COR-L47 (cell line): ENCODE measurements at regions not wholly inside any gene's neighbourhood (a gene's known extent, or its start where the extent isn't known, plus 50 kb on each side); places are given as distances from the start of the nearest gene placed in this dataset.
"Not testable (repeated sequence)": the region's sequence is repeated elsewhere in the genome, so short reads cannot be mapped to it uniquely, and the experiment has no call there.

Experiments used
- DNase-seq: peaks from one replicate; lab custom pipeline; 2025; lab: John Stamatoyannopoulos, UW

GRCh38 chr15:94844538-94845389 lies 613.4 kb downstream of the MCTP2 start:
- peak; percentile 49 for DNase-seq

- DNase-seq, result no peak
Measured at GRCh38 chr15:94845390-94845716, 614.0 kb downstream of the MCTP2 start.

GRCh38 chr15:94847325-94847724 lies 616.0 kb downstream of the MCTP2 start:
- DNase-seq, result no peak

- no peak for DNase-seq
Measured at GRCh38 chr15:94848054-94848453, 616.7 kb downstream of the MCTP2 start.

- DNase-seq, result no peak
Measured at GRCh38 chr15:94855018-94855408, 623.7 kb downstream of the MCTP2 start.

- DNase-seq, result no peak
Measured at GRCh38 chr15:94855409-94856266, 624.3 kb downstream of the MCTP2 start.

GRCh38 chr15:94856267-94856854 lies 625.0 kb downstream of the MCTP2 start:
- no peak for DNase-seq

GRCh38 chr15:94857466-94857865 lies 626.1 kb downstream of the MCTP2 start:
- no peak for DNase-seq

- DNase-seq, result no peak
Measured at GRCh38 chr15:94858011-94858410, 626.6 kb downstream of the MCTP2 start.

GRCh38 chr15:94858449-94858848 lies 627.1 kb downstream of the MCTP2 start:
- no peak for DNase-seq

GRCh38 chr15:94858920-94859319 lies 627.6 kb downstream of the MCTP2 start:
- DNase-seq, result no peak

- DNase-seq, result no peak
Measured at GRCh38 chr15:94864600-94864999, 633.2 kb downstream of the MCTP2 start.

- DNase-seq, result not testable (repeated sequence)
Measured at GRCh38 chr15:94868265-94868664, 636.9 kb downstream of the MCTP2 start.

GRCh38 chr15:94875550-94875949 lies 644.2 kb downstream of the MCTP2 start:
- DNase-seq, result no peak

- DNase-seq, result no peak
Measured at GRCh38 chr15:94877833-94878232, 646.5 kb downstream of the MCTP2 start.

- no peak for DNase-seq
Measured at GRCh38 chr15:94882071-94882712, 650.8 kb downstream of the MCTP2 start.

GRCh38 chr15:94887391-94887790 lies 656.0 kb downstream of the MCTP2 start:
- no peak for DNase-seq

- no peak for DNase-seq
Measured at GRCh38 chr15:94889153-94889552, 657.8 kb downstream of the MCTP2 start.

GRCh38 chr15:94893091-94893490 lies 661.7 kb downstream of the MCTP2 start:
- DNase-seq, result no peak

GRCh38 chr15:94894056-94894455 lies 662.7 kb downstream of the MCTP2 start:
- no peak for DNase-seq

GRCh38 chr15:94909510-94909909 lies 678.1 kb downstream of the MCTP2 start:
- no peak for DNase-seq

- no peak for DNase-seq
Measured at GRCh38 chr15:94910166-94910565, 678.8 kb downstream of the MCTP2 start.
